ENCODE measurements at regions not wholly inside any gene's neighbourhood (a gene's known extent, or its start where the extent isn't known, plus 50 kb on each side); places are given as distances from the start of the nearest gene placed in this dataset.

- H3K27ac ChIP-seq = no peak overlapping the region
- no peak for DNase-seq
- 65 to 83% (median 77%) methylated on average over 1 of the region's 1 CpG for WGBS, 5 donors
- TF ChIP-seq CTCF (IDR thresholded peaks at IDR 0.05) (no peak), POLR2AphosphoS5 (IDR thresholded peaks at IDR 0.05) (no peak), EP300 (IDR thresholded peaks at IDR 0.05) (no peak), POLR2A (IDR thresholded peaks at IDR 0.05) (no peak)
- intact Hi-C loops (cut with DNase I; ENCODE audit: low total_unique reads) = no loop called here
- no peaks in the 10 kb centered on the region for H3K36me3 ChIP-seq
- H3K4me1 ChIP-seq = peaks cover 0 to 12% (median 0%) of the 10 kb centered on the region in 4 donors
- no peak overlapping the region for H3K4me3 ChIP-seq
- H3K9me3 ChIP-seq = no peaks in the 10 kb centered on the region
- H3K27me3 ChIP-seq = no peaks in the 10 kb centered on the region
These were observed 90.3 kb downstream of the TMEM212 start for GRCh38 chr3:171933441-171933840.

- H3K9me3 ChIP-seq = no peaks in the 10 kb centered on the region
- H3K36me3 ChIP-seq = no peaks in the 10 kb centered on the region
- TF ChIP-seq CTCF (IDR thresholded peaks at IDR 0.05) = no peak
- TF ChIP-seq POLR2AphosphoS5 (IDR thresholded peaks at IDR 0.05) = no peak
- TF ChIP-seq EP300 (IDR thresholded peaks at IDR 0.05) = no peak
- TF ChIP-seq POLR2A (IDR thresholded peaks at IDR 0.05) = no peak
- DNase-seq = no peak
- WGBS, 5 donors = 69 to 85% (median 75%) methylated on average over 7 of the region's 7 CpGs
- peaks cover 0 to 12% (median 0%) of the 10 kb centered on the region in 4 donors for H3K4me1 ChIP-seq
- no peaks in the 10 kb centered on the region for H3K27me3 ChIP-seq
- H3K27ac ChIP-seq = no peak overlapping the region
- intact Hi-C loops (cut with DNase I; ENCODE audit: low total_unique reads) = no loop called here
- no peak overlapping the region for H3K4me3 ChIP-seq
These were observed 92.3 kb downstream of the TMEM212 start for GRCh38 chr3:171935261-171936123.

GRCh38 chr3:171936191-171936841 lies 93.2 kb downstream of the TMEM212 start:
- H3K4me3 ChIP-seq = no peak overlapping the region
- TF ChIP-seq CTCF (IDR thresholded peaks at IDR 0.05) (no peak), POLR2A (IDR thresholded peaks at IDR 0.05) (no peak), POLR2AphosphoS5 (IDR thresholded peaks at IDR 0.05) (no peak), EP300 (IDR thresholded peaks at IDR 0.05) (no peak)
- H3K4me1 ChIP-seq = peaks cover 0 to 12% (median 0%) of the 10 kb centered on the region in 4 donors
- no peaks in the 10 kb centered on the region for H3K27me3 ChIP-seq
- DNase-seq = no peak
- WGBS, 5 donors = 86 to 93% (median 88%) methylated on average over 6 of the region's 6 CpGs
- no peaks in the 10 kb centered on the region for H3K36me3 ChIP-seq
- no peaks in the 10 kb centered on the region for H3K9me3 ChIP-seq
- H3K27ac ChIP-seq = no peak overlapping the region
- intact Hi-C loops (cut with DNase I; ENCODE audit: low total_unique reads) = no loop called here

- H3K4me1 ChIP-seq = peaks cover 4 to 18% (median 8%) of the 10 kb centered on the region in 4 donors
- intact Hi-C loops (cut with DNase I; ENCODE audit: low total_unique reads) = no loop called here
- no peak for TF ChIP-seq POLR2A (IDR thresholded peaks at IDR 0.05)
- no peak for TF ChIP-seq EP300 (IDR thresholded peaks at IDR 0.05)
- TF ChIP-seq POLR2AphosphoS5 (IDR thresholded peaks at IDR 0.05) = no peak
- TF ChIP-seq CTCF (IDR thresholded peaks at IDR 0.05) = no peak
- no peak overlapping the region for H3K4me3 ChIP-seq
- H3K27ac ChIP-seq = no peak overlapping the region
- no peaks in the 10 kb centered on the region for H3K9me3 ChIP-seq
- 91 to 98% (median 94%) methylated on average over 2 of the region's 2 CpGs for WGBS, 5 donors
- H3K36me3 ChIP-seq = no peaks in the 10 kb centered on the region
- H3K27me3 ChIP-seq = no peaks in the 10 kb centered on the region
- DNase-seq = no peak
These were observed 96.4 kb downstream of the TMEM212 start for GRCh38 chr3:171939578-171939977.
